ENCODE measurements at regions not wholly inside any gene's neighbourhood (a gene's known extent, or its start where the extent isn't known, plus 50 kb on each side); places are given as distances from the start of the nearest gene placed in this dataset.

- TF ChIP-seq GATA3 (IDR thresholded peaks at IDR 0.05; ENCODE audit: low read depth, low read length) (no peak), GATA2 (IDR thresholded peaks at IDR 0.05; ENCODE audit: low read depth, low read length) (no peak)
These were observed 307.9 kb downstream of the CSNK1G3 start for GRCh38 chr5:123819833-123820232.

Measured in SH-SY5Y (cell line).